GM21423 (cell line): ENCODE measurements at regions not wholly inside any gene's neighbourhood (a gene's known extent, or its start where the extent isn't known, plus 50 kb on each side); places are given as distances from the start of the nearest gene placed in this dataset.

Source experiments
- ATAC-seq: cut with Tn5 transposase; IDR thresholded peaks from one replicate; pipeline ENCODE4 v1.9.1; 2021; ENCODE audit warnings: mild to moderate bottlenecking, moderate library complexity; ENCODE audit not compliant: unreplicated experiment

- no peak for ATAC-seq
These were observed 76.2 kb upstream of the ARHGEF7 start for GRCh38 chr13:111038887-111039286.

GRCh38 chr13:111037927-111038326, 77.2 kb upstream of the ARHGEF7 start:
- ATAC-seq, result no peak

- no peak for ATAC-seq
These were observed 78.4 kb upstream of the ARHGEF7 start for GRCh38 chr13:111036665-111037064.

GRCh38 chr13:111035861-111036260, 79.2 kb upstream of the ARHGEF7 start:
- ATAC-seq, result no peak

- ATAC-seq, result no peak
These were observed 80.3 kb upstream of the ARHGEF7 start for GRCh38 chr13:111034811-111035210.

GRCh38 chr13:111033172-111034130, 81.7 kb upstream of the ARHGEF7 start:
- ATAC-seq, result no peak

GRCh38 chr13:111031531-111031961, 83.6 kb upstream of the ARHGEF7 start:
- no peak for ATAC-seq

- no peak for ATAC-seq
These were observed 85.0 kb upstream of the ARHGEF7 start for GRCh38 chr13:111029957-111030609.

GRCh38 chr13:111027458-111028439, 87.4 kb upstream of the ARHGEF7 start:
- no peak for ATAC-seq

GRCh38 chr13:111025310-111025709, 89.8 kb upstream of the ARHGEF7 start:
- no peak for ATAC-seq

GRCh38 chr13:111022886-111023285, 92.2 kb upstream of the ARHGEF7 start:
- no peak for ATAC-seq

- no peak for ATAC-seq
These were observed 92.9 kb upstream of the ARHGEF7 start for GRCh38 chr13:111022241-111022640.

GRCh38 chr13:111021270-111021669, 93.8 kb upstream of the ARHGEF7 start:
- ATAC-seq, result no peak

- ATAC-seq, result no peak
These were observed 94.6 kb upstream of the ARHGEF7 start for GRCh38 chr13:111020546-111020945.

GRCh38 chr13:111020021-111020420, 95.1 kb upstream of the ARHGEF7 start:
- ATAC-seq, result no peak

- ATAC-seq, result no peak
These were observed 97.2 kb upstream of the ARHGEF7 start for GRCh38 chr13:111017755-111018459.

- ATAC-seq, result no peak
These were observed 98.3 kb upstream of the ANKRD10 start for GRCh38 chr13:111013196-111013595.

- no peak for ATAC-seq
These were observed 97.0 kb upstream of the ANKRD10 start for GRCh38 chr13:111011899-111012298.

- ATAC-seq, result no peak
These were observed 93.5 kb upstream of the ANKRD10 start for GRCh38 chr13:111008351-111008750.

GRCh38 chr13:111007209-111007608, 92.3 kb upstream of the ANKRD10 start:
- ATAC-seq, result no peak
